Tibial artery (tissue), 4 donors: ENCODE measurements at regions not wholly inside any gene's neighbourhood (a gene's known extent, or its start where the extent isn't known, plus 50 kb on each side); places are given as distances from the start of the nearest gene placed in this dataset.

Experiments
- DNase-seq, 2 donors: peaks; one replicate each; pipeline ENCODE4 v3.0.0-alpha.2; 2019
- H3K27ac ChIP-seq, 2 donors: fragments of 200-600 bp; sonication (generic) in 1 of 2; 1 replicate in 1 of 2; 2 replicates in 1 of 2; pipeline ENCODE4 v1.5.1; 2018 to 2019; ENCODE audit warnings: mild to moderate bottlenecking in 1 of 2
- H3K27me3 ChIP-seq, 2 donors: fragments of 200-600 bp; sonication (generic) in 1 of 2; one replicate each; pipeline versions ENCODE4 v1.5.1 to v1.6.0; 2016 to 2019
- H3K36me3 ChIP-seq, 3 donors: fragments of 200-600 bp; sonication (generic) in 2 of 3; one replicate each; pipeline ENCODE4 v1.5.1; 2016 to 2019; ENCODE audit warnings: mild to moderate bottlenecking in 2 of 3
- H3K4me1 ChIP-seq, 4 donors: fragments of 200-600 bp; sonication (generic) in 2 of 4; 1 replicate in 3 of 4; 2 replicates in 1 of 4; pipeline ENCODE4 v1.5.1; 2016 to 2019
- H3K4me3 ChIP-seq, 2 donors: fragments of 200-600 bp; sonication (generic) in 1 of 2; 1 replicate in 1 of 2; 2 replicates in 1 of 2; pipeline ENCODE4 v1.5.1; 2018 to 2019; ENCODE audit warnings: mild to moderate bottlenecking in 2 of 2
- H3K9me3 ChIP-seq, 3 donors: fragments of 200-600 bp; sonication (generic) in 1 of 3; one replicate each; pipeline ENCODE4 v1.5.1; 2016 to 2019
- intact Hi-C: fragments of 100-400 bp; cut with DNase I; formaldehyde crosslinking; loops from one replicate; pipeline ENCODE4 v1.15.0; 2023; ENCODE audit warnings: low total_unique reads
- TF ChIP-seq, protein P1 (sequence below), 2 experiments: fragments of 200-600 bp in 1 of 2; fragments of 450-650 bp in 1 of 2; IDR thresholded peaks; one replicate each; pipeline ENCODE4 v1.5.1; 2017 to 2019; ENCODE audit warnings: antibody characterized with exemption in 2 of 2, mild to moderate bottlenecking in 1 of 2, moderate library complexity in 1 of 2

- no peak for DNase-seq
- Histone ChIP-seq H3K4me1 (peaks cover 0 to 5% (median 0%) of the 10 kb centered on the region in 4 donors), H3K4me3 (no peak overlapping the region), H3K27me3 (peaks cover 0 to 13% of the 10 kb centered on the region in 2 donors), H3K36me3 (no peaks in the 10 kb centered on the region), H3K9me3 (no peaks in the 10 kb centered on the region), H3K27ac (no peak overlapping the region)
- intact Hi-C loops = no loop called here
- TF ChIP-seq, protein P1, sequence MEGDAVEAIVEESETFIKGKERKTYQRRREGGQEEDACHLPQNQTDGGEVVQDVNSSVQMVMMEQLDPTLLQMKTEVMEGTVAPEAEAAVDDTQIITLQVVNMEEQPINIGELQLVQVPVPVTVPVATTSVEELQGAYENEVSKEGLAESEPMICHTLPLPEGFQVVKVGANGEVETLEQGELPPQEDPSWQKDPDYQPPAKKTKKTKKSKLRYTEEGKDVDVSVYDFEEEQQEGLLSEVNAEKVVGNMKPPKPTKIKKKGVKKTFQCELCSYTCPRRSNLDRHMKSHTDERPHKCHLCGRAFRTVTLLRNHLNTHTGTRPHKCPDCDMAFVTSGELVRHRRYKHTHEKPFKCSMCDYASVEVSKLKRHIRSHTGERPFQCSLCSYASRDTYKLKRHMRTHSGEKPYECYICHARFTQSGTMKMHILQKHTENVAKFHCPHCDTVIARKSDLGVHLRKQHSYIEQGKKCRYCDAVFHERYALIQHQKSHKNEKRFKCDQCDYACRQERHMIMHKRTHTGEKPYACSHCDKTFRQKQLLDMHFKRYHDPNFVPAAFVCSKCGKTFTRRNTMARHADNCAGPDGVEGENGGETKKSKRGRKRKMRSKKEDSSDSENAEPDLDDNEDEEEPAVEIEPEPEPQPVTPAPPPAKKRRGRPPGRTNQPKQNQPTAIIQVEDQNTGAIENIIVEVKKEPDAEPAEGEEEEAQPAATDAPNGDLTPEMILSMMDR (IDR thresholded peaks at IDR 0.05) = no peak
Measured at GRCh38 chr18:49667462-49667861, 105.6 kb downstream of the LIPG start.

- Histone ChIP-seq H3K27me3 (peaks cover 0 to 13% of the 10 kb centered on the region in 2 donors), H3K36me3 (no peaks in the 10 kb centered on the region), H3K4me1 (peaks cover 0 to 5% (median 0%) of the 10 kb centered on the region in 4 donors), H3K27ac (no peak overlapping the region), H3K4me3 (no peak overlapping the region), H3K9me3 (no peaks in the 10 kb centered on the region)
- no peak for DNase-seq
- intact Hi-C loops = no loop called here
- TF ChIP-seq, protein P1 (IDR thresholded peaks at IDR 0.05) = no peak
Measured at GRCh38 chr18:49666045-49666775, 104.4 kb downstream of the LIPG start.

- TF ChIP-seq, protein P1 (IDR thresholded peaks at IDR 0.05) = no peak
- Histone ChIP-seq H3K4me1 (peaks cover 0 to 5% (median 0%) of the 10 kb centered on the region in 4 donors), H3K27ac (no peak overlapping the region), H3K27me3 (peaks cover 0 to 12% of the 10 kb centered on the region in 2 donors), H3K9me3 (no peaks in the 10 kb centered on the region), H3K4me3 (no peak overlapping the region), H3K36me3 (no peaks in the 10 kb centered on the region)
- intact Hi-C loops = no loop called here
- no peak for DNase-seq
Measured at GRCh38 chr18:49663899-49664890, 102.3 kb downstream of the LIPG start.

DNA sequence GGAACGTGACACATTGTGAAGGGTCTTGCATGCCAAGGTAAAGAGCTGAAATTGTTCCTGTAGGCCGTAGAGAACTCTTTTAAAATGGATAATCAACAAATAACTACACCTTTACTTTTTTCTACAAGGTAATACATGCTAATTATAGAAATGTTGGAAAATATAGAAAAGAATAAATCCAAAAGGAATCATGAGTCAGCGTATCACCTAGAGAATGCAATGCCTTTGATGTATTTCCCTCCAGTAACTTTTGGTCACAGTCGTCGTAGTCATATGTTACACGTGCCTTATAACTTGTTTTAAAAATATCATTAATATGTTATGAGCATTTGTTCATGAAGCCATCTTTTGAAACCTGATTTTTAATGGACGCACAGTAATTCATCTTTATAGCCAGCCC is 100.6 kb downstream of the LIPG start:
- Histone ChIP-seq H3K36me3 (no peaks in the 10 kb centered on the region), H3K4me1 (peaks cover 0 to 5% (median 0%) of the 10 kb centered on the region in 4 donors), H3K27ac (no peak overlapping the region), H3K27me3 (peaks cover 0 to 5% of the 10 kb centered on the region in 2 donors), H3K4me3 (no peak overlapping the region), H3K9me3 (no peaks in the 10 kb centered on the region)
- intact Hi-C loops = no loop called here
- TF ChIP-seq, protein P1 (IDR thresholded peaks at IDR 0.05) = no peak
- DNase-seq = no peak

GRCh38 chr18:49658823-49659404 is 97.1 kb downstream of the LIPG start:
- no peak for DNase-seq
- intact Hi-C loops = no loop called here
- H3K4me3 ChIP-seq = no peak overlapping the region

More at GRCh38 chr18:49658823-49659404, 97.1 kb downstream of the LIPG start:
- Histone ChIP-seq H3K9me3 (no peaks in the 10 kb centered on the region), H3K4me1 (no peaks in the 10 kb centered on the region), H3K27ac (no peak overlapping the region), H3K27me3 (peaks cover 0 to 3% of the 10 kb centered on the region in 2 donors), H3K36me3 (no peaks in the 10 kb centered on the region)
- TF ChIP-seq, protein P1 (IDR thresholded peaks at IDR 0.05) = no peak
